MM.1S (cell line): ENCODE measurements at regions not wholly inside any gene's neighbourhood (a gene's known extent, or its start where the extent isn't known, plus 50 kb on each side); places are given as distances from the start of the nearest gene placed in this dataset.

ENCODE experiments used
- DNase-seq: peaks from one replicate; pipeline ENCODE4 v3.0.0-alpha.2; 2015
- H2AFZ ChIP-seq: fragments of 300-600 bp; sonication (generic); 2 replicates; pipeline ENCODE4 v1.6.0; 2016; ENCODE audit warnings: antibody characterized with exemption, low read length
- H3F3A ChIP-seq: fragments of 300-600 bp; sonication (generic); 2 replicates; pipeline ENCODE4 v1.6.1; 2016; ENCODE audit warnings: mild to moderate bottlenecking, antibody characterized with exemption, low read length, moderate library complexity, mixed read lengths; ENCODE audit not compliant: insufficient read depth
- H3K27ac ChIP-seq: fragments of 300-600 bp; sonication (generic); 2 replicates; pipeline ENCODE4 v1.5.1; 2016; ENCODE audit warnings: mild to moderate bottlenecking, low read length
- H3K27me3 ChIP-seq: fragments of 300-600 bp; sonication (generic); replicated peaks from 2 replicates; pipeline ENCODE4 v1.6.0; 2016; ENCODE audit warnings: low read length; ENCODE audit not compliant: insufficient read depth
- H3K36me3 ChIP-seq: fragments of 300-600 bp; sonication (generic); replicated peaks from 2 replicates; pipeline ENCODE4 v1.6.1; 2016; ENCODE audit warnings: mild to moderate bottlenecking, low read length, mixed read lengths; ENCODE audit not compliant: insufficient read depth
- H3K4me1 ChIP-seq: fragments of 300-600 bp; sonication (generic); 2 replicates; pipeline ENCODE4 v1.6.1; 2016; ENCODE audit warnings: low read length, mixed read lengths
- H3K4me2 ChIP-seq: fragments of 300-600 bp; sonication (generic); 2 replicates; pipeline ENCODE4 v1.6.0; 2016; ENCODE audit warnings: low read depth, low read length
- H3K4me3 ChIP-seq: fragments of 300-600 bp; sonication (generic); 2 replicates; pipeline ENCODE4 v1.5.1; 2016; ENCODE audit warnings: low read length, mixed read lengths
- H3K79me2 ChIP-seq: fragments of 300-600 bp; sonication (generic); 2 replicates; pipeline ENCODE4 v1.6.1; 2016; ENCODE audit warnings: mixed run types, low read length, mixed read lengths
- H3K9ac ChIP-seq: fragments of 300-600 bp; sonication (generic); 2 replicates; pipeline ENCODE4 v1.6.1; 2016; ENCODE audit warnings: low read length, mixed read lengths
- H3K9me2 ChIP-seq: fragments of 300-600 bp; sonication (generic); replicated peaks from 2 replicates; pipeline ENCODE4 v1.6.1; 2016; ENCODE audit warnings: mild to moderate bottlenecking, low read length, mixed read lengths; ENCODE audit not compliant: insufficient read depth
- H3K9me3 ChIP-seq: fragments of 300-600 bp; sonication (generic); replicated peaks from 2 replicates; pipeline ENCODE4 v1.6.1; 2016; ENCODE audit warnings: mild to moderate bottlenecking, low read length, mixed read lengths; ENCODE audit not compliant: insufficient read depth
- H4K20me1 ChIP-seq: fragments of 300-600 bp; sonication (generic); 2 replicates; pipeline ENCODE4 v1.6.1; 2016; ENCODE audit warnings: mild to moderate bottlenecking, low read length, moderate library complexity, mixed read lengths; ENCODE audit not compliant: insufficient read depth
- CTCF ChIP-seq: fragments of 300-600 bp; sonication (generic); IDR thresholded peaks from 2 replicates; pipeline ENCODE4 v1.5.1; 2016; ENCODE audit warnings: antibody characterized with exemption, low read length, mixed read lengths
- EZH2 ChIP-seq: fragments of 300-600 bp; sonication (generic); optimal IDR thresholded peaks from 2 replicates; pipeline ENCODE3; 2017; ENCODE audit warnings: low read depth, mild to moderate bottlenecking, antibody characterized with exemption, low read length, mixed read lengths
- EZH2phosphoT487 ChIP-seq: fragments of 300-600 bp; sonication (generic); IDR thresholded peaks from 2 replicates; pipeline ENCODE4 v1.6.1; 2018; ENCODE audit warnings: antibody characterized with exemption, low read length

GRCh38 chr6:76803038-76803580 is 660.2 kb downstream of the HTR1B start:
- Histone ChIP-seq H3K4me1 (no peaks in the 10 kb centered on the region), H3K27me3 (no peaks in the 10 kb centered on the region), H3K36me3 (no peaks in the 10 kb centered on the region), H4K20me1 (no peaks in the 10 kb centered on the region), H2AFZ (no peak overlapping the region), H3K9me2 (no peaks in the 10 kb centered on the region), H3K79me2 (no peaks in the 10 kb centered on the region), H3K9me3 (no peaks in the 10 kb centered on the region), H3K9ac (no peak overlapping the region), H3K4me3 (no peak overlapping the region), H3K4me2 (no peak overlapping the region), H3K27ac (no peak overlapping the region), H3F3A (no peaks in the 10 kb centered on the region)
- DNase-seq, result no peak
- no peak for TF ChIP-seq CTCF
- TF ChIP-seq EZH2phosphoT487, result no peak
- no peak for TF ChIP-seq EZH2

- Histone ChIP-seq H2AFZ (no peak overlapping the region), H3K27me3 (no peaks in the 10 kb centered on the region), H3K36me3 (no peaks in the 10 kb centered on the region), H4K20me1 (no peaks in the 10 kb centered on the region), H3K27ac (no peak overlapping the region), H3K4me2 (no peak overlapping the region), H3K9me3 (no peaks in the 10 kb centered on the region), H3F3A (no peaks in the 10 kb centered on the region), H3K4me3 (no peak overlapping the region), H3K79me2 (no peaks in the 10 kb centered on the region), H3K4me1 (no peaks in the 10 kb centered on the region), H3K9ac (no peak overlapping the region), H3K9me2 (no peaks in the 10 kb centered on the region)
- TF ChIP-seq CTCF (no peak), EZH2 (no peak), EZH2phosphoT487 (no peak)
- DNase-seq, result no peak
Observed at GRCh38 chr6:76792394-76792793, 670.9 kb downstream of the HTR1B start.

DNA sequence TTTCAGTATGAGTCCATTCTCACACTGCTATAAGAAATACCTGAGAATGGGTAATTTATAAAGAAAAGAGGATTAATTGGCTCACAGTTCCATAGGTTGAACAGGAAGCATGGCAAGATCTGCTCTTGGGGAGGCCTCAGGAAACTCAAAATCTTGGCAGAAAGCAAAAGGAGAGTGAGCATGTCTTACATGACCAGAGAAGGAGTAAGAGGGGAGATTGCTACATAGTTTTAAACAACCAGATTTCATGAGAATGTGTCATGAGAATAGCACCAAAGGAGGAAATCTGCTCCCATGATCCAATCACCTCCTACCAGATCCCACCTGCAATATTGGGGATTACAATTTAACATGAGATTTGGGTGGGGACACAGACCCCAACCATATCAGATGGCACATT is 672.4 kb downstream of the HTR1B start:
- no peak overlapping the region for H3K9ac ChIP-seq
- H3K9me2 ChIP-seq, result no peaks in the 10 kb centered on the region

More for the DNA sequence above, 672.4 kb downstream of the HTR1B start:
- TF ChIP-seq EZH2phosphoT487 (no peak), EZH2 (no peak), CTCF (no peak)
- H3K4me1 ChIP-seq, result no peaks in the 10 kb centered on the region
- no peaks in the 10 kb centered on the region for H3K36me3 ChIP-seq
- no peaks in the 10 kb centered on the region for H3K9me3 ChIP-seq
- no peak overlapping the region for H2AFZ ChIP-seq
- H3K27me3 ChIP-seq, result no peaks in the 10 kb centered on the region
- no peak overlapping the region for H3K4me2 ChIP-seq
- H3K79me2 ChIP-seq, result no peaks in the 10 kb centered on the region
- DNase-seq, result no peak
- no peak overlapping the region for H3K4me3 ChIP-seq
- H4K20me1 ChIP-seq, result no peaks in the 10 kb centered on the region
- no peak overlapping the region for H3K27ac ChIP-seq
- H3F3A ChIP-seq, result no peaks in the 10 kb centered on the region
